Fibroblast of upper back skin (primary cell): ENCODE measurements at regions not wholly inside any gene's neighbourhood (a gene's known extent, or its start where the extent isn't known, plus 50 kb on each side); places are given as distances from the start of the nearest gene placed in this dataset.
A peak's percentile ranks its signal among the peaks of the same experiment; 100 is the strongest.
"Not testable (repeated sequence)": the region's sequence is repeated elsewhere in the genome, so short reads cannot be mapped to it uniquely, and the experiment has no call there.

Source experiments
- DNase-seq: peaks from one replicate; pipeline ENCODE4 v3.0.0-alpha.2; 2013

GRCh38 chr5:103755974-103756373, 193.4 kb upstream of the NUDT12 start:
- no peak for DNase-seq

- DNase-seq = peak; percentile 11
These were observed 182.9 kb upstream of the NUDT12 start for GRCh38 chr5:103745353-103746065.

- DNase-seq = peak; percentile 82
These were observed 181.6 kb upstream of the NUDT12 start for GRCh38 chr5:103744159-103744558.

DNA sequence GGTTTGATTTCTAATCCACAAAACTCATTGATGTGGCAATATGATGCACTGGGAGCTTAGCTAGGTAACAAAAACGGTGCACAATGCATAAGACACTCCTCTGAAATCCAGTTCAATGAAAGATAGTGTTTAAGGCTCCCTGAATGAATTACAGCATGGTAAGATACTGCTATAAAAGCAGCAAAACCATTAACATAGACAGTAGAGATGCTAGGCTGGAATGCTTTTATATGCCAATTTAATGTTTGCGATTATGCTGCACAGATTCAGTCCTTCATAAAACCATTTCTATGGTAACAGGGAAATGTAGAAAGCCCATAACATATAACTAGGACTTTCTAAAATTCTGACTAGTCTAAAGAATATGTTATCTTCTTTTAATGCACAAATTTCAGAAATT, 180.8 kb upstream of the NUDT12 start:
- no peak for DNase-seq

- peak; percentile 25 for DNase-seq
These were observed 179.4 kb upstream of the NUDT12 start for GRCh38 chr5:103741984-103742383.

DNA sequence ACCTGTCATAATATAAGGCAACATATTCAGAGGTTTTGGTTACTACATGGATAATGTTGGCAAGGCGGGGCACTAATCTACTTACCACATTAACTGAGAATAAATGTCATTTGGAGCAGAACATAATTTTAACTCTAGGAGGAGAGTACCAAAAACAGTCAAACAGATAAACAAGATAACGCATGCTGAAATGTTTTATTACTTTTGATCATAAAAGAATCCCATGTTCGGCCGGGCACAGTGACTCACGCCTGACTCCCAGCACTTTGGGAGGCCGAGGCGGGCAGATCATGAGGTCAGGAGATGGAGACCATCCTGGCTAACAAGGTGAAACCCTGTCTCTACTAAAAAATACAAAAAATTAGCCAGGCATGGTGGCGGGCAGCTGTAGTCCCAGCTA, 173.8 kb upstream of the NUDT12 start:
- DNase-seq = not testable (repeated sequence)

GRCh38 chr5:103724271-103724670, 161.7 kb upstream of the NUDT12 start:
- DNase-seq = no peak

GRCh38 chr5:103721183-103721582, 158.6 kb upstream of the NUDT12 start:
- DNase-seq = no peak

GRCh38 chr5:103718108-103718507, 155.5 kb upstream of the NUDT12 start:
- no peak for DNase-seq

GRCh38 chr5:103708601-103709000, 146.0 kb upstream of the NUDT12 start:
- no peak for DNase-seq

DNA sequence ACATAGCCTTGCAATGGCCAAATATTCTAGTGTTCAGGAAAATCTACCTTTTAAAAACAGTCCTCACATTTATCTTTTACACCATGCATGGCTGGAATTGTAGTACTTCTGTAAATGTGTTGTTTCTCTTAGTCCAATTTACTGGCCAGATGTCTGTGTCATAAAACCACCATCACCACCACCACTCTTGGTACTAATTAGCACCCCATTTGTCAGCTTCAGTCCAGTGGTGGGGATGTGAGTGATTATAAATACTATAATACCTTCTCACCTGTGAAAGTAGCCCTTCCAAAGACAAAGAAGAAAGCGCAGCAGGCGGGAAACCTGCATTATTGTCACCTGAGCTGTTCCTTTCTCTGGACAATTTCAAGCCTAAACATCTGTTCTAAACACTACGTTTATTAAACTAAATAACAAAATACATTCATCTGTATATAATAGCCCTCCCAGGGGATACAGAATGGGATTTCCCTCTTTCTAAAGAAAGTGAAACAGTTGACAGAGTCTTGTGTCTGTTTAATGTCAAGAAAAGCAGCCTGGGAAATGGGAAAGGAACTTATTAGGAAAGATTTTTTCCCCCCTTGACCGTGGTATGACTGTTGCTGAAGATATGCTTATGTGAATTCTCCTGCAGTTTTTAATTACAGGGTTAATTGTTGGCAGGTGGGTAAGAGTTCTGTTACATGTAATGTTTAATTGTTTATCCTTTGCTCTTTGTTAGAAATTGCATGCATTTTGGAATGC, 144.5 kb upstream of the NUDT12 start:
- DNase-seq = peak; percentile 44

DNA sequence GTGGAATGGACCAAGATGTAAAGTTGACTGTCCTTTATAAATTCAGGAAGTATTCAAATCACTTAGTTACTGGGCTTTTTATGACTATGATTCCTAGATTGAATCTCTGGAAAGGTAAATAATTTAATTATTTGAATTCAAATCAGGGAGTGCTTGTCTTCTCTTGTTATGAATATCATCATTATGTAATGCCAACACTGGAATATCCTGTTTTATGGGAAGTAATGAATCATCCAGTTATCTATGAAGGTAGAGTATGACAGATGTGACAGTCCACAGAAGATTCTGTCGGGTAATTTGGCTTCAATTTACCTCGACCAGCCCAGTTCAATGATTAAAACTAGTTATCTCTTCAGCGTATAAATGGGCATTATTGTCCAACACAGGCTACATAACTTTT, 141.0 kb upstream of the NUDT12 start:
- DNase-seq = no peak

- no peak for DNase-seq
These were observed 130.9 kb upstream of the NUDT12 start for GRCh38 chr5:103693517-103693916.

- DNase-seq = no peak
These were observed 128.1 kb upstream of the NUDT12 start for GRCh38 chr5:103690676-103691075.

DNA sequence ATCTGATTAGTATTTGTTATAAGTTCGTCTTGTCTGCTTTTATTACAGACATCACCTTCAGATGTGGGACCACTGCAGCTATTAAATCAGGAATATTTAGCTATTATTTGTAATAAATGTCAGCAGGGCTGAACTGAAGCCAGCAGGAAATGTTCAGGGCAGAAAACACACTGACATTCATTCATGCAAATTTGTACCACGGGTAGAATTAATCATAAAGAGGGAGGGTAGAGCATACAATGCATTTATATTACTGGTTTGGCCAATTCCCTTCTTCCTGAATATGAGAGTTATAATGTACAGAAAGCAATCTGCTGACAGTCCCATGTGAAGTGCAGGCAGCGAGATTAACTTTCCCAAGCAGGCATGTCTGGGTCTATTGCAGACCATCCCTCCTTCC, 117.3 kb upstream of the NUDT12 start:
- DNase-seq = no peak

- peak; percentile 90 for DNase-seq
These were observed 113.6 kb upstream of the NUDT12 start for GRCh38 chr5:103676198-103676597.

- DNase-seq = peak; percentile 40
These were observed 112.2 kb upstream of the NUDT12 start for GRCh38 chr5:103674739-103675138.

GRCh38 chr5:103674251-103674650, 111.7 kb upstream of the NUDT12 start:
- DNase-seq = no peak

DNA sequence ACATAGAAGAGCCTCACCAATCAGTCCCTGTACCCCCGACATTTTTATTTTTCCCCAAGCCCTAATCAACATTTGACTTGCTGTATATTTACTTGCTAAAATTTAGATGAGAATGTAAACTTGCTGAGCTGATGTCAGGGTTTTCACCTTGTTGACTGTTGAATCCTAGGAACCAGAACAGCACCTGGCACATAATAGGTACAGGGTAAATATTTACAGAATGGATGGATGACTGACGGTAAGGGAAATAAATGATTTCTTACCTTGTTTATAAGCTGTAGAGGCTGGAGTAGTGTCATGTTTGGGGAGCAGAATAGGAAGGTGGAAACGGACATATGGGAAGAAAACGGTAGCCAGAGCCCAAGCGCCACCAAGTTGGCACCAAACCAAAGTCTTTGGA, 107.0 kb upstream of the NUDT12 start:
- no peak for DNase-seq

DNA sequence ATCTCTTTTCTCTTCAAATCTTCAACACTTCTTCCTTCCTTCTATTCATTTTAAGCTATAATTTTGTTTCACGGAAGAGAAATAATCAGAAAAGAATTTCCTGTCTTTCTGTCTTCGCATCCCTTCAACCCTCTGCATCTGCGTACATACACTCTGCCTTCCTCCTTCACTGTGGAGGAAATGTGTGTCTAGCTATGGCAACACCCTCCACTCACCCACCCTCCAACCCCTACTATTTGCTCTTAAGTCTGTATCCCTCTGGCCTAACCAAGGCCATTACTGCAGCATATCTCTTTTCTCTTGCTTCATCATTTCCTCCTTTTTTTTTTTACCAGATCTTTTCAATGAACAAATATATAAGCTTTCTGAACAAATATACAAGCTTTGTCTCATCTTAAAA, 105.7 kb upstream of the NUDT12 start:
- DNase-seq = no peak

- DNase-seq = peak; percentile 57
These were observed 104.5 kb upstream of the NUDT12 start for GRCh38 chr5:103667068-103667467.

- no peak for DNase-seq
These were observed 94.7 kb upstream of the NUDT12 start for GRCh38 chr5:103657301-103657700.

DNA sequence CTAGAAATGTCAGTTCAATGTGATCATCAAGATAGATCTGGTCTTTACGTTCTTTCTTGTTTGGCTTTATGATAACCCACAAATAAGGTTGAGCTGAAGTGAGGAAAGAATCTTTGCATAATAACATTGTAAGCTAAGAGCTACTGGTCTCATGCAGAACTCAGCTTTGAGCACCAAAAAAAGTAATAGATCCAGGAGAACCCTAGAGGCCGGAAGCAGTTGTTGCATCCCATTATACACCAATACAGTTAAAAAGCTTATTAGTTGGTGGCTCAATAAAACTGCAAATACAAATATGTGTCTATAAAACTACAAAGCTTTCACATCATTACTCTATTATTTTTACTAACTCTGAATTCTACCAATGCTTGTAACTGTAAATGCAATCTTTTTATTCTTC, 85.5 kb upstream of the NUDT12 start:
- no peak for DNase-seq
